ENCODE measurements at regions not wholly inside any gene's neighbourhood (a gene's known extent, or its start where the extent isn't known, plus 50 kb on each side); places are given as distances from the start of the nearest gene placed in this dataset.

DNA sequence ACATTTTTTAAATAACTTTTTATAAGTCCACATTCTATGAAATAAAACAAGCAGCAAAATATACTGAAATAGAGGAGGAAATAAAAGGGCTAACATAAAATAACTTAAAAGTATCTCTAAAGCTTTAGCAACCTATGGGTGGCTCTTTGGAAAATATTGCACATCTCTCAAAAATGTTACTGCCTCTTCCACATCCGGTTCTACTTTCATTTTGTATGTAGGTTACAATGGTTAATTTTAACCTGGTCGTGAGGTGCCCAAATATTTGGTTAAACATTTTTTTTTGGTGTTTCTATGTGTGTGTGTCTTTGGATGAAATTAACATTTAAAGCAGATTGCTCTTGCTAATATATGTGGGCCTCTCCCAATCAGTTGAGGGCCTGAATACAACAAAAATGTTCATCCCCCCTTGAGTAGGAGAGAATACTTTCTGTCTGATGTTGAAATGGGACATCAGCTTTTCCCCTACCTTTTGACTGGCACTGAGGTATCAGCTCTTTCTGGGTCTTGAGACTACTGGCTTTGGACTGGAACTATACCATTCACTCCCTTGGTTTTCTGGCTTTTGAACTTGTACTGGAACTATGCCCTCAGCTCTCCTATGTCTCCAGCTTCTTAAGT lies 353.0 kb downstream of the ADAM29 start:
- TF ChIP-seq, protein P1, sequence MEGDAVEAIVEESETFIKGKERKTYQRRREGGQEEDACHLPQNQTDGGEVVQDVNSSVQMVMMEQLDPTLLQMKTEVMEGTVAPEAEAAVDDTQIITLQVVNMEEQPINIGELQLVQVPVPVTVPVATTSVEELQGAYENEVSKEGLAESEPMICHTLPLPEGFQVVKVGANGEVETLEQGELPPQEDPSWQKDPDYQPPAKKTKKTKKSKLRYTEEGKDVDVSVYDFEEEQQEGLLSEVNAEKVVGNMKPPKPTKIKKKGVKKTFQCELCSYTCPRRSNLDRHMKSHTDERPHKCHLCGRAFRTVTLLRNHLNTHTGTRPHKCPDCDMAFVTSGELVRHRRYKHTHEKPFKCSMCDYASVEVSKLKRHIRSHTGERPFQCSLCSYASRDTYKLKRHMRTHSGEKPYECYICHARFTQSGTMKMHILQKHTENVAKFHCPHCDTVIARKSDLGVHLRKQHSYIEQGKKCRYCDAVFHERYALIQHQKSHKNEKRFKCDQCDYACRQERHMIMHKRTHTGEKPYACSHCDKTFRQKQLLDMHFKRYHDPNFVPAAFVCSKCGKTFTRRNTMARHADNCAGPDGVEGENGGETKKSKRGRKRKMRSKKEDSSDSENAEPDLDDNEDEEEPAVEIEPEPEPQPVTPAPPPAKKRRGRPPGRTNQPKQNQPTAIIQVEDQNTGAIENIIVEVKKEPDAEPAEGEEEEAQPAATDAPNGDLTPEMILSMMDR (IDR thresholded peaks at IDR 0.05; ENCODE audit: unreplicated experiment in 3 of 3), result no peak
- no peaks in the 10 kb centered on the region for H3K27me3 Mint-ChIP-seq (ENCODE audit: low read depth)
- H3K36me3 Mint-ChIP-seq (ENCODE audit: low read depth), result no peaks in the 10 kb centered on the region
- no peak overlapping the region for H3K27ac Mint-ChIP-seq
- no peak overlapping the region for H3K4me3 Mint-ChIP-seq
- no peaks in the 10 kb centered on the region for H3K9me3 Mint-ChIP-seq
- H3K4me1 Mint-ChIP-seq, result no peaks in the 10 kb centered on the region

DNA sequence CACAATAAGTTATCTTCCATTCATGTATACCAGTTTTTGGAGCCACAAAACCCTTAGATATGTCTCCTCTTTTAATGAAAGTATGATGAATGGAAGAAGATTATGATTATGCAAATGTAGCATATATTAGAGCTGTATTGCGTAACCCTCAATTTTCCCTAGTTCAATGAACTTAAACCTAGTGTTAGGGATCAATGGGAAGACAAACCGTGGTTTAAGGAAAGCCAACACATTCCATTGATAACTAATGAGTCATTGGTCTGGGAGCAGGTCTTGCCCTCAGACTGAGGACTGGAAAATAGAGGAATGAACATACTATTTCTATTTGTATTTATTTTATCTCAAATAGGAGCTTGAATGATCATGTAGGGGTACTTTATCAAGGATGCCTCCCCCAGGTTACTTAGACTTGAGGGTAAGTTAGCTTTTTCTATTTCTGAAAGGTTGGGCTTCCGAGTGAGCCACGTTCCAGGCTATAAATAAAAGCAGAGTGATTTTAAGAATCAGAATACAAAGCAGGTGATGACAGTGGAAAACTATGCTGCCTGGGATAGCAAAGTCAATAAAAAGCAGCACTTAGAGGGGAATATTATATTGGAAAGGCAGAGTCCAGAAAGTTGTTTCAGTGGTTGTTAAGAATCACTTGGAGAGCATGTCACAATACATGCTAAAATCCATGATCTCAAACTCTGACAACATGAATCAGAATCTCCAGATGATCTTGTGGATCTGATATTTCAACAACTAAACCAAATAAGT lies 356.0 kb downstream of the ADAM29 start:
- no peaks in the 10 kb centered on the region for H3K9me3 Mint-ChIP-seq
- no peaks in the 10 kb centered on the region for H3K36me3 Mint-ChIP-seq (ENCODE audit: low read depth)

DNA sequence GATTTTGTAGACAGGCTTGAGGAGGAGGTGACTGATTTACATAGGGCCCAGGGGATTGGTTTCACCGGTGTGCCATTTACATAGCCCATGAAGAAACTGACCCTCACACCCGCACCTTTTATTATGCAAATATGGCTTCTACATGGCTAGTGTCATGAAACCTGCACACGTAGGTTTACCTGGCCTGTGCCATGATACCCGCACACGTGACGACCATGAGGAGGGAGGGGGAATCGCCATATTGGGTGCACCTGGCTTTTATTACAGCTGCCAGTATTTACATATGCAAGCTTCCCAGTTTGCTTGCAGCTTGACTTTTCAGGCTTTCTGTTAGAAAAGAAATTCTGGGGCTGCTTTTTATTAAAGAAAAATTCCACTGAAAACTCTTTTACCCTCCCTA lies 359.7 kb downstream of the ADAM29 start:
- Mint-ChIP-seq H3K4me1 (no peaks in the 10 kb centered on the region), H3K9me3 (no peaks in the 10 kb centered on the region), H3K4me3 (no peak overlapping the region), H3K27me3 (ENCODE audit: low read depth) (no peaks in the 10 kb centered on the region), H3K27ac (no peak overlapping the region), H3K36me3 (ENCODE audit: low read depth) (no peaks in the 10 kb centered on the region)
- TF ChIP-seq, protein P1 (IDR thresholded peaks at IDR 0.05; ENCODE audit: unreplicated experiment in 3 of 3), result no peak

More for the DNA sequence above, 356.0 kb downstream of the ADAM29 start:
- Mint-ChIP-seq H3K4me3 (no peak overlapping the region), H3K4me1 (no peaks in the 10 kb centered on the region), H3K27me3 (ENCODE audit: low read depth) (no peaks in the 10 kb centered on the region), H3K27ac (no peak overlapping the region)
- TF ChIP-seq, protein P1 (IDR thresholded peaks at IDR 0.05; ENCODE audit: unreplicated experiment in 3 of 3), result no peak

DNA sequence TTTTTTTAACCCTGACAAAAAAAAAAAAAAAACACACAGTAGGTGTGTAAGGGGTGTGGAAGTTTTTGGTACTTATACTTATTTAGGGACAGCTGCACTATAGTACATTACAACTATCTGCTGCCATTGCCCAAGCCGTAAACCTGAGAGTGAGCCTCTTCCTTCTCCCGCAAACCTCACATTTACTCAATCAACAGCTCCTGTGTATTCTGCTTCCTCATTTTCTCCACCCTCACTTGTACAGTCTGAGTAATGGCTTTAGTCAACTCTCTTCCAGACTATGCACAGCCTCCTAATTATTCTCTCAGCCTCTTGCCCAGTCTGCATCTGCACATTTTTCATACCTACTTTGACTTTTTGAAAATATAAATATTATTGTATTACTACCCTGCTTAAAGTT lies 362.0 kb downstream of the ADAM29 start:
- TF ChIP-seq, protein P1 (IDR thresholded peaks at IDR 0.05; ENCODE audit: unreplicated experiment in 3 of 3), result no peak
- Mint-ChIP-seq H3K27me3 (ENCODE audit: low read depth) (peaks cover 6% of the 10 kb centered on the region), H3K4me1 (no peaks in the 10 kb centered on the region), H3K36me3 (ENCODE audit: low read depth) (no peaks in the 10 kb centered on the region), H3K4me3 (no peak overlapping the region), H3K27ac (no peak overlapping the region), H3K9me3 (no peaks in the 10 kb centered on the region)

DNA sequence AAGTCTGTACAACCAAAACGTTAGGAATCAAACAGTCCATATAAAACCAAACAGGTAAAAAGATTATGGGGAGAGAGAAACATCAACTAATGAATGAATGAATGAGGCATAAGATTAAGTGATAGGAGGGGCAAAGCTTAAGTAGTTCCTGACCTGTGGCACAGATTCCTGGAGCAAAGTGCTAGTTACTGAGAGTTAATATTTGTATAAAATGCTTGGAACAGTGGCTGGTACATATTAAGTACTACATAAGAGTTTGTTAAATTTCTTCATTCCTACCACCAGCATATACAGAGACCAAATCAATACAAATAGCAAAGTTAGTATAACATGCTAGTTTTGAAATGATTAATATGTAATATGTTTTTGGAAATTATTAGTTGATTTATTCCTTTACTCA lies 363.7 kb downstream of the ADAM29 start:
- Mint-ChIP-seq H3K9me3 (no peaks in the 10 kb centered on the region), H3K4me3 (no peak overlapping the region), H3K4me1 (no peaks in the 10 kb centered on the region), H3K36me3 (ENCODE audit: low read depth) (no peaks in the 10 kb centered on the region), H3K27ac (no peak overlapping the region), H3K27me3 (ENCODE audit: low read depth) (peaks cover 6% of the 10 kb centered on the region)
- TF ChIP-seq, protein P1 (IDR thresholded peaks at IDR 0.05; ENCODE audit: unreplicated experiment in 3 of 3), result no peak

DNA sequence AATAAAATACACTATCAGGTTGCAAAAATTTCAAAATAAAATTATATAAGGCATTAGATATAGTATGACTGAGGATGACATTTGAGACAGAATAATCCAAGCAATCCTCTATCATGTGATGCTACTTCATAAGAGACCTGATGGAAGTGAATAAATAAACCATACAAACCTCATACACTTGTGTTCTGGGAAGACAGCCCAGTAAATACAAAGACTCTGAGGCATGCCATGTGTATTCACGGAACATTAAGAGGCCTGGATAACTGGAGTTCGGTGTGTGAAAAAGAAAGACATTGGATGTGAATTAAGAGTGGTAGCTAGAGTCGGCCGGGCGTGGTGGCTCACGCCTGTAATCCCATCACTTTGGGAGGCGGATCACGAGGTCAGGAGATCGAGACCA lies 364.2 kb downstream of the ADAM29 start:
- Mint-ChIP-seq H3K27ac (no peak overlapping the region), H3K4me3 (no peak overlapping the region), H3K36me3 (ENCODE audit: low read depth) (no peaks in the 10 kb centered on the region), H3K9me3 (no peaks in the 10 kb centered on the region), H3K27me3 (ENCODE audit: low read depth) (peaks cover 6% of the 10 kb centered on the region), H3K4me1 (no peaks in the 10 kb centered on the region)
- TF ChIP-seq, protein P1 (IDR thresholded peaks at IDR 0.05; ENCODE audit: unreplicated experiment in 3 of 3), result no peak

Measured in nephron (organoid).